Limb (tissue), 2 donors: ENCODE measurements at regions not wholly inside any gene's neighbourhood (a gene's known extent, or its start where the extent isn't known, plus 50 kb on each side); places are given as distances from the start of the nearest gene placed in this dataset.
"Not testable (repeated sequence)": the region's sequence is repeated elsewhere in the genome, so short reads cannot be mapped to it uniquely, and the experiment has no call there.

Experiments used
- DNase-seq, 2 donors: peaks; one replicate each; pipeline ENCODE4 v3.0.0-alpha.2; 2016; ENCODE audit errors: extremely low spot score in 2 of 2

DNA sequence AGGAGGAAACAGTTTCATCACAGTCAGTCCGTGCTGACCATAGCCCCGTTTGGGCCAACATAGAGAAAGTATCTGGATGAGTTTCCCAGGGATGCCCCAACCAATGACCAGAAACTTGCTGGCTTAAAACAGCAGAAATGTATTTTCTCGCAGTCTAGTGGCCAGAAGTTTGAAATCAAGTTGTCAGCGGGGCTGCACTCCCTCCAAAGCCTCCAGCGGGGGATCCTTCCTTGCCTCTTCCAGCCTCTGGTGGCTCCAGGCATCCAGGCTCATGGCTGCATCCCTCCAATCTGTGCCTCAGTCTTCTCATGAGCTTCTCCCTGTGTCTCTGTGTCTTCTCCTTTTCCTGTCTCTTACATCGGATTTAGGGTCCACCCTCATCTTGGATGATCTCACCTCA lies 89.6 kb upstream of the CTBP2 start:
- no peak for DNase-seq

DNA sequence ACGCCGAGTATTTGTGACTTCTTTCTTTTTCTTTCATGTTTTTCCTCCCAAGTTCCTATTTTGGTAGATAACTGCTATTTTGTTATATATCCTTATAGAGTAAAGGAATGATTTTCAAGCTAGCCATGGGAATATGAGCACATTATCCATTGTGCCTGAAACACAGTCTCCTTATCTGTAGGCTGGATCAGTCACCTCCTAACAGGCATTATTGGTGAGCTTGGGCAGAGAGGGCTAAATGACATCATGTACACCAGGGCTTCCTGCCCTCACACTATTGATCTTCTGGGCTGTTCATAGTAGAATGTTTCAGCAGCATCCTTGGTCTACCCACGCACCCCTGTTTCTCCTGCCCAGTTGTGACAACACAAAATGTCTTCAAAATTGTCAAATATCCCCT lies 88.1 kb upstream of the CTBP2 start:
- no peak for DNase-seq

DNA sequence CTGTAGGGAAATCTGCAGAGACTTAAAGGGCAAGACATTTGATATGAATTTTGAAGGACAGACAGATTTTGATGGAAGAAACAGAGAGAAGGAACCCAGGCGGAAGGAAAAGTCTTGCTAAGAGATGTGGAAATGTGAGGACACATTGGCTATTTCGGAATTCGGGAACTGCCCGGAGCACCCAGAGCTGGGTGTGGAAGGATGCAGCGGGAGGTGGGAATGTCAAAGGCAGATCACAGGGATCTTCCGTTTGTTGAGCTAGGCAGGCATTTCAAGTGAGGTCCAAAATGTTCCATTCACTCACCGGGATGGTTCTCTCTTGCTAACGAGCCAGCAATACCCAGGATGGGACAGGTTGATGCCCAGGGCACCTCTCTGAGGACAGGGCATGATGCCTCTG lies 87.2 kb upstream of the CTBP2 start:
- no peak for DNase-seq

DNA sequence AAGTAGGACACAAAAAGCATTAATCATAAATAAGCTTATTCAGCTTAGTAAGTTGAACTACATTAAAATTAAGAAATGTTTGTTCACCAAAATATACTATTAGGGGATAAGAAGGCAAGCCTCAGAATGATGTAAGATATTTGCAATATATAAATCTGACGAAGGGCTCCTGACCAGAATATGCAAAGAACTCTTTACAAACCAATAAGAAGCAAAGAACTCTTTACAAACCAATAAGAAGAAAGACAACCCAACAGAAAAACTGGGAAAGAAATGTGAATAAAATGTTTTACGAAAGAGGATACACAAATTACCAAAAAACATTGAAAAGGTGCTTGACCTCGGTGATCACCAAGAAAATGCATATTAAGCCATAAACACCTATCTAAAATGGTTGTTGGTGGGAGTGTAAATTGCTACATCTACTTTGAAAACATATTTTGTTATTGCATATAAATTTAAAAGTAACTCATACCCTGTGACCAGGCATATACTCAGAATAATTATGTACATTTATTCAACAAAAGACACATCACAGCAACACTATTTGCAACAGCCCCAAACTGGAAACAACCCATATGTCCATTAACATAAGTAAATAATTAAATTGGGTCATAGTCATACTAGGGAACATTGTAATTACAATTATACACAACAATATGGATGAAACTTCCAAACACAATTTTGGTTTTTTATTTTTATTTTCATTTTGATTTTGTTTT lies 83.3 kb upstream of the CTBP2 start:
- DNase-seq: no peak

- DNase-seq: no peak
These were observed 78.3 kb upstream of the CTBP2 start for GRCh38 chr10:125238682-125239081.

DNA sequence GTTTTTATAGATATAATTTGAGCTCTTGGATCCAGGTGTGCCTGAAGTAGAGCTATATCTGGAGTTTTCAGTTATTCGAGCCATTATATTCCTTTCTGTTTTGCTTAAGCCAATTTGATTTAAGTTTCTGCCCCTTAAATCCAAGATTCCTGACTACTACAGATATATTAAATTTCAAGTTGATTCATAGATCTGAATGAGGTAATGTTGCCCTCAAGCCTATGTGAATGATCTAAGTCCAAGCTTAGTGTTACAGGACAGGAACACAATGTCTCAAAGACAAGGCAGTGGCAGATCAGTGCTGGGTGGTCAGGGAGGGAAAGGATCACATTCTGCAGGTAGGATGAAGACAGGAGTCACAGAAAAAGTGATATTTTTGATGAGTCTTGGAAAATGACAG lies 75.7 kb upstream of the CTBP2 start:
- no peak for DNase-seq

DNA sequence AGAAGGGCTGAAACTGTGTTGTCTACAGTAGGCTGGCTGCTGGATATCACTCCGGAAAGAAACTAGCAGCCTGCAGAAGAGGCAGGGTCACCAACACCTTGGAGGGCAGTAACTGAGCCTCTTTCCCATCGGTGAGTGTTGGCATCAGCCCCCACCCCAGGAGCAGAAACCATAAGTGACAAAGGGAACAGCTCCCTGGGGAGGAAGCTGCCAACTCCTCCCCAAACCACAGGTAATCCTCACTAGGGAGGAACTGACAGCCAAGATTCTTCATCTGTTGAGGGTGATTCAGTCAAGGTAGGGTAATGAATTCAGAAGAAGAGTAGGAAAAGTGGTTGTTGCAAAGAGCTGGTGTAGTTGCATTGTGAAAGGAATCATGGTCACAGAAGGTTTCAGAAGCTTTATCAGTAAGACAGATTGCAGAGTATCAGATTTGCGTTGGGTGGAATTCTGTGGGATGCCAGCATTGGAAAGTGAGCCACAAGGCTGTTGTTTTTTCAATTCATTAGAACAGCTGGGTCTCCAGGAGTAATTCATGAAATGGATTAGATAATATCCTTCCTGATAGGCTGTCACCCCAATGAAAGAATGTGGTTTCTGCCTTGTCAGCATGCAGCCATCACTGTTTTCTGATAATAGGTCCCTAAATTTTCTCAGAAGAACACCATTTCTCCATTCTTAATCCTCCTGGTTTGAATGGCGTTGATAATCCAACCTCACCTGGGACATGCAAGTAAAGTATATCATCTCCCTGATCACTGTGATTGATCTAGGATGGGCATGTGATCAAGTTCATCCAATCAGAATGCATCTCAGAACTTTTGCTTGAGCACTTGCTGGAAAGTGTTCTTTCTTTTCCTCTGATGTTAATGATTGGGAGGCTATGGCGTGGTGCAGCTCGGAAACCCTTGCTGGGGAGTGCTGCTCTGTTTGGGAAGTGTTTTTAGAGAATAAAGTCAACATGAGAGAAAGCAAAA lies 75.0 kb upstream of the CTBP2 start:
- no peak for DNase-seq

- DNase-seq: not testable (repeated sequence)
These were observed 74.2 kb upstream of the CTBP2 start for GRCh38 chr10:125234576-125234975.

- DNase-seq: no peak
These were observed 73.4 kb upstream of the CTBP2 start for GRCh38 chr10:125233726-125234125.

DNA sequence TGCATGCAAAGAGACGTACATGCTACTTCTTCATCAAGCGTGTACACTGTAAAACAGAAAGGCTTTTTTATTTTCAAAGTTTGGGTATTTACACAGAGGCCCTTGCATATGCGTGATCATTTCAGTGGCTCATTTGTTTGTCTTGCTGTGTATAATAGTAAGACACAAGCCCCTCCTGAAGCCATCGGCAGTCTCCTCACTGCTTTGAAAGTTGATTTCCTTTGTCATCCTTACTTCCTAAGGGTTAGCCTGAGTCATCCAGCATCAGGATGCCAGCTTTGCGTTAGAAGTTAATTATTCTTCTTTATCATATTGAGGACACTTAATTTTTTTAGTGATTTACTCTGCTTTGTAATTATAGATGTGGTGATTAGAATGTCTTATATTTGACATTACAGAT lies 72.5 kb upstream of the CTBP2 start:
- DNase-seq: no peak

DNA sequence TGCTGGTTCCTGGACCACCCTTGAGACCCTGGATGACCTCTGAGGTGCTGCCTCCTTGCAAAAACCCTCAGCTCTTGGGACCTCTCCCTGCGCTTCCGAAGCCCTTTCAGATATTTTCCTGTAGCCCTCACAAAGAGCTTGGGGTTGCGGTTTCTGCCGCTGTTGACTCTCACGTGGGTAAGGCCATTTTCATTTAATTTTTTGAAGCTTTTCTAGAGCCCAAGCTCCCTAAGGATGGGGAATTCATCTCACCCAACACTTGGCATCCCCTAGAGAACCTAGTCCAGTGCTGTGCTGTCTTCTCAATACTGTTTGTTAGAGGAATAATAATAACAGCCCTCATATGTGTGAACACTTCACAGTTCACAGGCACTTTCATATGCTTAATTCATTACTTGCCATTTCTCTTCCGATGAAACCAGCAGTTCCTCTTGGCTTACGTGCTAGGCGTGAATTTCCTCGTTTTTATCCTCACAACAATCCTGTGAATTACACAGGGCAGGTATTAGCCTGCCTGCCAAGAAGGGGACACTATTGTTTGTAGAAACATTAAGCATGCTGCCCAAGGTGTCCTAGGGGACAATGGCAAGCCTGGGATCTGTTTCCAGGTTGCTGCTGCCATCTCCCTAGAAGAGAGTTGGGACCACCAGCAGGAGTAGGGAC lies 71.6 kb upstream of the CTBP2 start:
- DNase-seq: no peak

DNA sequence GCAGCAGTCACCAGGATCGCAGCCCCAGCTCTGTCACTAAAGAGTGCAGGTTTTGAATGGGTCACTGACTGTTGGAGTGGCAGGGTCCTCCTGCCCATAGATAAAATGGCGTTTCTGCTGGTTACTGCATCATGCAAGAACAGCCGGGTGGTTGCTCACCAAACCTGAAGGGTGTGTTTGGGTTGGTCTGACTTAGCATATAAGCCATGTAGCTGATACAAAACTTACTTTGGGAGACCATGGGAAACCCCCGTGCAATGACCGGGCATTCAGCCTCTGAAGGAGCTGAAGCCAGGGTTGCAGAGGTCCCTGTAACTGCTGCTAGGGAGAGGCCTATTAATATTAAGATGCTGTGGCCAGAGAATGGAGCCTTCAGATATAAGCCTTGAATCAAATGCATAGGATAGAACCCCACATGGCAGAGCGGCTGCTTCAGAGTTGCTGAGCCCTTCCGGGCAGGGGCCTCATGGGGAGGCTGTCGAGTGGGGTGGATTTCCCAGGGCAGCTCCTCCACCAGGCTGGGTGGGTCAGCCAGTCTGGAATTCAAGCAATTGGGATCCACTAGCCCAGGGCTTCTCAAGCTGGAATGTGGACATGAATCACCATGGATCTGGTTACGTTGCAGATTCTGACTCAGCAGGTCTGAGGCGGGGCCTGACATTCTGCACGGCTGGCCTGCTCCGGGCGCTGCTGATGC lies 70.9 kb upstream of the CTBP2 start:
- DNase-seq: no peak

DNA sequence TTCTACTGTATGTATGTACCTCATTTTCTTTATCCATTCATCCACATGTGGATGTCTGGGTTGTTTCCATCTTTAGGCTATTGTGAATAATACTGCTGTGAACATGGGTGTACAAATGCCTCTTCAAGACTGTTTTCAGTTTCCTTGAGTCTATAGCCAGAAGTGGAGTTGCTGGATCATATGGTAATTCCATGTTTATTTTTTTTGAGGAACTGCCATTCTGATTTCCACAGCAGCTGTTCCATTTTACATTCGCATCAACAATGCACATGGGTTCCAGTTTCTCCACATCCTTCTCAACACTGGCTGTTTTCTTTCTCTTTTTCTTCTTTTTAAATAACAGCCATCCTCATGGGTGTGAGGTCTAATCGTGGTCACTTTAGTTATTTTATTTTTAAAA lies 69.9 kb upstream of the CTBP2 start:
- no peak for DNase-seq

- DNase-seq: not testable (repeated sequence)
These were observed 68.0 kb upstream of the CTBP2 start for GRCh38 chr10:125228245-125228940.

- no peak for DNase-seq
These were observed 67.2 kb upstream of the CTBP2 start for GRCh38 chr10:125227546-125227945.

GRCh38 chr10:125226823-125227222 lies 66.5 kb upstream of the CTBP2 start:
- DNase-seq: no peak

DNA sequence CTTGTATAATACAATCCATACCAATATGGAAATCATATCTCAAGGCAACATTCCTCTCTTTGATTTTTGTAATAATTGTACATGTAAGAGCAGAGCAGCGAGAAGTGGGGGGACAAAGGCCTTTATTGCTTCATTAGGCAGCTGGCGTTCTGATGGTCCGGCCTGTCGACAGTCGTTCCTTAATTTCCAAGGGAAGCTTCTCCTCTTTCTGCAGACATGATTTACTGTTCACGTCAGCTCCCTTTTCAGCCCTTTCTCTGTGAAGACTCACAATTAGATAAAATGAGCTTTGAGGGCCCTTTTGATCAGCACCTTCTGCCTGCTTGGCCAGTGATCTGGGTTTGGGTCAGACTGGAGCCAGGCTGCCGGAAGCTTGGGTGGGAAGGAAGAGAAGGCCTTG lies 65.6 kb upstream of the CTBP2 start:
- DNase-seq: no peak

- DNase-seq: no peak
These were observed 64.7 kb upstream of the CTBP2 start for GRCh38 chr10:125225051-125225450.

GRCh38 chr10:125222515-125223308 lies 62.3 kb upstream of the CTBP2 start:
- no peak for DNase-seq

DNA sequence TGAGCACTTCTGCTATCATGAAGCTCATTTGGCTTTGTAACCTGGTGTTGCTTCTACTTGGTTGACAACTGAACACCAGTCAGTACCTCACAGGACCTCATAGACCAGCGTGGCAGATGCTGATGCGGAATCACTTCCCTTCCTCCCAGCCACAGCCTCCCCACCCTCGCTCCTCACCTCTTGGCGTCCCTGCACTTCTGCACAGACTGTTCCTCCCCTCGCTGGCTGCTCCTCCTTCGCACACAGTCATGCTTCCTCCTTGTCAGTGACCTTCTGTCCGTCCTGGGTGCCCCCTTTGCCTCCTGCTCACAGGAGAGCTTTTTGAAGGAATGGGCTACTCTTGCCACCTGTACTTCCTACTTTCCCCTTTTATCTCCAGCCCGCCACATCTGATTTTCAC lies 61.4 kb upstream of the CTBP2 start:
- DNase-seq: no peak
